NCI-H187 (cell line): ENCODE measurements at regions not wholly inside any gene's neighbourhood (a gene's known extent, or its start where the extent isn't known, plus 50 kb on each side); places are given as distances from the start of the nearest gene placed in this dataset.

Experiments used
- DNase-seq, 2 experiments: peaks; one replicate each; lab custom pipeline; 2025; lab: John Stamatoyannopoulos, UW

DNA sequence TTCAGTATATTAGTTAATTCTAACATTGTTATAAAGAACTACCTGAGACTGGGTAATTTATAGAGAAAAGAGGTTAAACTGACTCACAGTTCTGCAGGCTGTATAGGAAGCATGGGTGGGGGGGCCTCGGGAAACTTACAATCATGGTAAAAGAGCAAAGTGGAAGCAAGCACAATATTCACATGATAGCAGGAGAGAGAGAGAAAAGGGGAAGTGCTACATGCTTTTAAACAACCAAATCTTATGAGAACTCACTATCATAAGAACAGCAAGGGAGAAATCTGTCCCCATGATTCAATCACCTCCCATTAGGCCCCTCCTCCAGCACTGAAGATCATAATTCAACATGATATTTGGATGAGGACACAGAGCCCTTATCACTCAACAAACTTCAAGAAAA lies 324.9 kb downstream of the ZNF608 start:
- DNase-seq: no peak

DNA sequence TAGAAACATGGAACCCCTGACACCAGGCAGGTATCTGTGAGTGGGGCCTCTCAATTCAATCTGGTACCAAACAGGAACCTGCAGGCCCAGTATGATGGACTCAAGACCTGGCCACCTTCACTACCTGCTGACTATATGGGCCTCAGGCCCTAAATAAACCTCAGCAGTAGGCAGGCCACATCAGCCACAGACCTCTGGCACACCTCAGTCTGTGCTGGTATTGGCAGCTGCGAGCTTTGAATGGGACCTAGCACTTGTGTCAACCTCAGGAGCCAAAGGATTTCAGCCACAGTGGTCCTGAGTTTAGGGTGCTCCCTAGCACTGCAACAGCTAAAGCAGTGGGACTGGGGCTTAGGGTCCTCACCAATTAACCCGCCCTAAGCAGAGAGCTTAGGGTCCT lies 325.5 kb downstream of the ZNF608 start:
- DNase-seq: no peak

DNA sequence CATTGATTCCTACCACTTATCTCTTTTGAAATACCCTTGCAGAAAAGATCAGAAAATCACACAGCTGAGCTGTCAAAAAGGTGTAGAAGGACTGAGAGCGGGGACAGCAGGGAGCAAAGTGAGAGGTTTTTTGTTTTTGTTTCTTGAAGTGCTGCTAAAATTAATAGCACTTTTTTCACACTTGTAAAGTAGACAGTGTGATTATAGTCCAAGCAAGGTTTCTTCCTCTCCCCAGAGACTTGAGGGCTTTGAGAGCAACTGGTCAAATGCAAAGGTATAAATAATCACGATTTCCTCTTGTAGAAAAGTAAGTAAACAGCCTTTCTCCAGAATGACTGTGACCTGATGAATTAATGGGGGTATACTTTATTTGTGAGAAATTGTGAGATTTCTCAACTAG lies 326.9 kb downstream of the ZNF608 start:
- no peak for DNase-seq

DNA sequence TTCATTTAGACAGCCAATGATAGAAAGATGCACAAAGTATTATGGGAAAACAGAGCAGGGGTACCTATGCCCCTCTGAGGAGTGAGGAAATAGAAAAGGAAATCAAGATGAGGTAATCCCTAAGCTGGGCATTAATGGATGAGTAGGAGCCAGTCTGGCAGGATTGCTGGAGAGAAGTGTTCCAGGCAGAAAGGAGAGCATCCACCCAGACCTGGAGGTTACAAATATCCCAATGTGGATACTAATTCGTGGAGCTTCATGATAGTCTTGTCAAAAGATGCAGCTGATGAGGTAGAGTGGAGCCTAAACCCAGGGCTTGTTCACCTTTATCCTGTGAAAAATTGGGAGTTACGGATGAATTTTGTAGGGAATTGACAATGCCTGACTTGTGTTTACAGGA lies 328.0 kb downstream of the ZNF608 start:
- DNase-seq: no peak

DNA sequence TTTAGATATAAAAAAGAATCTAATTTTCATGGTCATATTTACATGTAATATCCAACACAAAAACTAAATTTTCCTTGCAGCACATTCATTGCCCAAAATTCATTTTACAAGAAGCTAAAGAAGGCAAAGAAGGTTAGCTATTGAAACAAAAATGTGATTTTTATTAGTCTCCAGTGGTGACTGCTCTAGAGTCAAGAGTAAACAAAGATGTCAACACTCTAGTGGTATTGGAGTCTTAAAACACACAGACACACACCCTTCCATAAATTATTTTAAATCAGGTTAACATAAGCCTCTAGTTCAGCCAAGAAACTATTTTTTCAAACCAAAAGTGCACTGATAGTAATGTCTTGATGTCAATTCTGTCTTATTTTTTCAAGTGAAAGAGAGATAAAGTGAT lies 329.2 kb downstream of the ZNF608 start:
- no peak for DNase-seq

DNA sequence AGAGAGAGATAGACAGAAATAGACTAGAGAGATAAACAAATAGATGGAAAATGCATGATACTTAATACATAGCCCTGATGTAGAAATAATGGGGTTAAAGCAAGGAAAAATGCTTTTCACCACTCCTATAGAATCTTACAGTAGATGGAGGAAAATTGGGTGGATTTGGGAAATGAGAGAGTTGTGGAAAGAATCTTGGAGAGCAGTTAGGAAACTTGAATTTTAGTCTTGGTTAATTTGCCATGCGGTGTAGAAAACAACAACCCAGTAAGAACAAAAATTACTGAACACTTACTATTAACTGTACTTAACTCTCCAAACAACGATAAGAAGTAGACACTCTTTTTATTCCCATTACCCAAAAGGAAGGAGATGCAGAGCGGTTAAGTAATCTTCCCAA lies 329.8 kb downstream of the ZNF608 start:
- no peak for DNase-seq

DNA sequence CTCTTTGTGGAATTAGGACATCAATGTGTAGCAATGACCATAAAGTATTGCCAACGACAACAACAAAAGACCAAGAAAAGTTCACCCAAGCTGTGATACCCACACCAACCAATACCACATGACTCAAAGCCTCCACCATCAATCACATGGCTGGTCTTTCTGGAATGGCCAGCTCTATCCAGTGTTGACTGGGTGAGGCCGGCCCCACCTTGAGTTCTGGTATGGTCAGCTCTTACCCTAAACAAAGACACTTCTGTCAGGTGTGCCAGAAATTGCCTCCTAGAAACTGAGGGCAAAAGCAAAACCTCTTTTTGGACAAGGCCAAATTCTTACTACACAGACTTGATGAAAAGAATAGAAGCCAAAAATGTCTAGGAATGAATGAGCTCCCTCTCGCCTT lies 331.5 kb downstream of the ZNF608 start:
- no peak for DNase-seq

DNA sequence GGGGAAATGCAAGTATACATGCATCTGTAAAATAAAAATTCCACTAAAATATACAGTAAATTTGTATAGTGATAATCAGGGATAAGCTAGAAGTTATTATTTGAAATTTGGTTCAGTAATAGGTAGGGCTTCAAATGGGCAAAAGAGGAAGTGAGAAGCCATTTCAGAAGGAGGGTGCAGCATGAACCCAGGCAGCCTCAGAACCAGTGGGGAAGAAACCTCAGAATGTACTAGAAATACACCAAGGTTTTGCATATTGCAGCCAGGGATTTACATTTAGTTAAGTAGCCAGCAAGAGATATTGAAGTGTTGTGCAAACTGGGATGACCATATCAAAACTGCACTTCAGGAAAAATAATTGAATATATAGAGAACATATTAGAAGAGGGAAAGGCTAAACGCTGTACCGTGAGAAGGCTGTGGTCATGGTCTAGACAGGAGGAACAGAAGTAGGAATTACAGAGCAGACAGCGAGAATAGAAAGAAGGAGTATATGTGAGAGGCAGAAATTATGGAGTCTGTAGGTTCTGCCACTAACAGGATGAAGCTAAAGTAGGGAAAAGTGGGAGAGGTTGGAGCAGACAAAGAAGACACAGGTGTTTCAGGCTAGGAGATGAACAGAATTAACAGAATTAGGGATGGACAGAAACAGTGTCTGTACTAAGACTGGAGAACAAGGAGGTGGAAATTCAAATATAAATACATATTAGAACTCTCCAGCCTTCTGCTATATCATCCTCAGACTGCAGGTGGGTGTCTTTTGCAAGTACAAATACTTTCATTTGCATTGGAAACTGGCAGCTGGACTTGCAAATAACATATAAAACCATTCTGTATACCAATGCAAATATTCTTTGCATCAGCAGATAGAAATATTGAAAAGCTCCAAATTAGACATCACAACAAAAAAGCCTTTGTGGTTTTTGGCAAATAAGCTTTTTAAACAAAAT lies 335.6 kb downstream of the ZNF608 start:
- DNase-seq: no peak

DNA sequence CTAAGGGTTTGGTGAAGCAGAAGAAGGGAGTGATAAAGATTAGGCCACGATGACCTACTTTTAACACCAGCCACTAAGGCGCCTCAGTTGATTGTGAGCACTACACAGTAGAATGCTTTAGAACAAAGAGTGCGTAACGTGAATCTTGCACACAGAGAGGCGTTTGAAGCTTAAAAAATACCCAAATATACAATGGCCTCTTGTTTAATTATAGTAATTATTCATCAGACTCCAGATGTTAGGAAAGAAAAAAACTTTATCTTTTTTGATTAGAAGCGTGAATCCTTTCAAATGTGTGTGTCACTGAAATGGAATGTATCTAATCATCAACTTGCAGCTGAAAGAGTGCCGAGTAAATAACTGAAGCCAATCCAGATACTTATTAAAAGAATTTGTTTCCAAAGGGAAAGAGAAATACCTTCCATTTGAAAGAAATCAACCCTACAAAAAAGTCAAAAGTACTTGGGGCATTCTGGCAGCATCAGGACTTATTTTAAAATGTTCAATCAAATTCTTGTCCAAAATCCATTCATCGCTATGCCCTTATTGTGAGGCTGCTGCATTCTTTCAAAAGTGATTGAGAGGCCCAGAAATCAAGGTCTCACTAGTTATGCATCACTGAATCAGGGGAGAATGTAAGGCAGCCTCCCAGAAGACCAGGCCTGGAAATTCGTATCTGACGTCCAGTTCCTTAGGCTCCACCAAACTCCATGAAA lies 337.5 kb downstream of the ZNF608 start:
- DNase-seq: no peak

DNA sequence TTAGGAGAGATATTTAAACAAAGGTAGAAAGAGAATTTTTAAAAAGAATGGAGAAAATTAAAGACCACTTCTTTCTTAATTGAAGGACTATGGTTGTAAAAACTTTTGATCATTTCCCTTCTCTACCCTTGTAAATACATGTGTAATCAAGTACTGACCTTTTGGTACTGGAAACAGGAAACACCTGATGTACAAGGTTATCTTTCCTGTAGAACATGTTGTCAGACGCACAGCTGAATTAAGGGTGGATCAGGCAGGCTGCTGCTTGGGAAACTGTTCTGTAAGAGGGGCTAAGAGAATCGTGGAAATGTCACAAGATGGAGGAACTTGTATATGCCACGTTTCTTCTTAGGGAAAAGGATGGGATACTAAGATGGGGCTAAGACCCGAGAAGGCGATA lies 341.6 kb downstream of the ZNF608 start:
- no peak for DNase-seq

DNA sequence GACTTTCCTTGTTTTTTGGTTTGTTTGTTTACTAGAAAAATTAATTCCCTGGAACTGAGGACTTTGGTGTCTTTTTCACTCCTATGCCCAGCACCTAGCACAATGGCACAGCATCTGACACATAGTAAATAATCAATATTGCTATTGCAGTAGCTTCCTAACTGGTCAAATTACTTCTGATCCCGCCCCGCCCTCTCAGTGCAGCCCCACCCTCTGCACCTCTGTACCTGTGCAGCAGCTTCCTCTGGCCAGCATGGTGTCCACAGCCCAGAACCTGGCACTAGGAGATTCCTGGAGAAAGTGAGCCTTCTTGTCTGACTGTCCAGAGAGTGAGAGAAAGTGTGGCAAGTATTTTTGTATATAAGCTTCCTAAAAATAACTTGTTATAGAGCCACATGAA lies 343.2 kb downstream of the ZNF608 start:
- no peak for DNase-seq

DNA sequence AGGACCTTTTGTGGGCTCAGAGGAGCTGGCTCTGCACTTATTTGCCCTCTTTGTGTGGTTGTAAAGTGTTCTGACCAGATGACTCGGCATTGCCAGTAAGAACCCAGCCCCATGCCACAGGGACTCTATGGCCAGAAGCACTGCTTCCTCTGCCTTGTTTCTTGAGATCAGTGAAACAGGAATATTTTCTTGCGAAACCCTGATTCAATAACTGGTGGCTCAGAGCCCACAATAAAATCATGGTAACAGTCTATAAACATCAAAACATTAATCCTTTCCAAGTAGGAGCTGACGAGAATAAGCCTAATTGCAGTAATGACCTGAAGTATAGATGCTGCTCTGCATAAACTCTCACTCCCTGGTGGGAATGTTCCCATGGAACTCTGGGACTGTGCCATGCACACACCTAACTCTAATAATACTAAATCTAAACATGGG lies 344.3 kb downstream of the ZNF608 start:
- DNase-seq: no peak

DNA sequence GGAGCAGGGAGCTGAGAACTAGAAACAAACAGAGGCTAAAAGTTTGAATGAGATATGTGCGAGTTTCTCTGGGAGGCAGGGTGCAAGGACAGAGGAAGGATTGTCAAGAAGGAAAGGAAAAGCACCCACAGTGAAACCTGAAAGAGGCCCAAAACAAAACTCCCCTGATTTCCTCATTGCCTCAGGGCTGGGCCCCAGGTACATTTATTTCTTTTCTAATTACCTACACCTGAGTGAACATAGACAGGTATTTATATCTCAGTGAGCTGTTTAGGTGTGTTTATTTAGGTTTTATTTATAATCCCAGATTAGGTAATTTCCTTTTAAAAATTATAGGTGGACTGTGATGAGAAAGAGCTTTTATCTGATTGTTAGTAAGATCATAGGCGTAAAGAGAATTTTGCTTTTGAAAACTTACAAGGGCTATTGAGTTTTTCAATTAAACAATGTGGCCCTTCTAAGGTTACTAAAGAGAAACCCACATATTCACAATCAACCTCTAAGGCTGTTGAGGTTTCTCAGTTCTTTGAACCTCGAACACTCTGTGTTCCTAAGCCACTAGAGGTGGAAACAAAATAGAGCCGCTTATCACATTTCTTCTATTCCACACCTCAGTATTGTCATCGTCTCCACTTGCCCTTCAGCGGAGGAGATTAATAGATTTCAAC lies 344.8 kb downstream of the ZNF608 start:
- DNase-seq: peak; percentile 10 to 27

DNA sequence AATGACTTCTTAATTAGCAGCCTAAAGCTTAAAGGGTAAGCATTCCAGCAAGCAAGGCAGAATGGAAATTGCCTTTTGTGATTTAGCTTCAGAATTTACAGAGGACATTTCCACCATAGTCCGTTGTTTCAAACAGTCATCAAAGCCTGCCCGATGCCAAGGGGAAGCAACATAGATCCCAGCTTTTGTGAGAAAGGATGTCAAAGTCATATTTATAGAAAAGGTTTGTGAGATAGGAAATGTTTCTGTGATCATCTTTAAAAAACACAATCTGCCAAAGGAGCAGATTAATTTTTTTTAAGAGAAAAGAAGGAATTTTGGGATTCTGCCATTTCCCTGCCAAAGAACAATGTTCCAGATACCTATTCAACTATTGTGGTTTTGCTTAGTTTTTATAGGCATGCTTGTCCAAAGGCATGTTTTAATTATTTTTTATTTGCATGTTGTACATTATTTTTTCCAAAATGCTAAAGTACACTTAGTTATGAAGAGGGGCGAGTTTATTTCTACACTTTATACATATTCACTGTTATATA lies 346.9 kb downstream of the ZNF608 start:
- DNase-seq: no peak

DNA sequence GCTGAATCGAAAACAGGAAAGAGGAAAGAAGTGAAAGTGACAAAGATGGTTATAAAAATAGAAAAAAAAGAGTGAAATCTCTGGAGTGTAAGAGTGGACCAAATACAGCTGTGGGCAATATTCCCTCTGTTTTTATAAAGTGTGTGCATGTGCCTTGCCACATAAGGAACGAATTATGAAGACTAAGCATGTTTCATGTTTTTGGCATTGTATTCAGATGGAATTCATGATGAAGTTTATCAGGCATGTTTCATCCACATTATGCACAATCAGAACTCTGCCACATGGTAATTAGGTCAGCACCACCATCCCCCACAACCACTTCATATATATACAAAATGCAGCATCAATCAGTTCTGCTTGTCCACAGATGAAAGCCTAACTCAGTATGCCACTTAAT lies 348.0 kb downstream of the ZNF608 start:
- no peak for DNase-seq

DNA sequence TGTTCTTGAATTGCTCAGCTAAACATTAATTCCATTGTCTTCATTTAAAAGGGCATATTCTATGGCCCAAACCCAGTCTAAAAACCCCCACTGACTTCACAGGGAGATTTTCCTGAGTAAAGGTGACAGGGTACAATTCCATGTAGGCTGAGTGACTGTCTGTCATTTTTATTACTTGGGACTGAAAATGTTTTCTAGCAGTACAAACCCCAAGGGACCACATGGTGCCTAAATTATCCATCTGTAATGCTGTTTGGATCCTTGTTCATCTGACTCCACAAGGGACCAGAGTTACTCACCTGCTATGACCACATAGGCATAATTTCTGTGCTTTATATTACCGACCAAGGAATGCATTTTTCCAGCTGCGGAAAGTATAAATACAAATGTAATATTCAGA lies 349.1 kb downstream of the ZNF608 start:
- no peak for DNase-seq

DNA sequence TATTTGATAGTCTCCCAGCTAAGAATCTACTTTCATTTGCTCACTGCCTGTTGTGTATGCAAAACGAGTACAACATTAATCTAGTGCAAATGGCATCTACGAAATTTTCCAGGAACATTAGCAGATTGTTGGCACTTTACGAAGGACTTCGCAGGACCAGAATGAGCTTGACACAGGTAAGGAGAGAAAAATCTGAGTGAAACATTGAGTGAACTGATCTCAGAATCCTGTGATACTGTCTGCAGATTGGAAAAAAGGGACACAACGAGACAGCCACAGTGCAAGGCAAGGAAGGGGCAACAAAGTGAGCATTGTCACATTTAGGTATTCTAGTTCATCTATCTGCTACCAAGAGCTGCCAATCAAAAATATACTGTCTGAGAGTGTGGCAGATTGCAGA lies 350.5 kb downstream of the ZNF608 start:
- DNase-seq: no peak

DNA sequence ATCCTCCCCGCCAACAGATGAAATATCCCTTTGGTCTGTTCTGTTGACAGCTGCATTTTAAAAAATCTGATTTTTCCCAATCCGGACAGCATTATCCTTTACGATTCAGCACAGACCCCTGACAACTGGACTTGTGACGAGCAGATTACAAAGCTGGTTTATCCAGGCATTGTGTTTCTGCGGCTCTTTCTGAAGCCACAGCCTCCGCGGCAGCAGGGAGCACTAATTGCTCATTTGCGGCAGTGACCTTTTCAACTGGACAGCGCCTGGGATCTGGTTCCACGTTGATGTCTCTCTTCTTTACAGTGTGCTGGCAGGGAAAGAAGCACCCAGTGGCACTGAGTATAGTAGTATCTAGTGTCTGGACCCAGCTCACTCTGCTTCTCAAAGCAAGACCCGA lies 351.2 kb downstream of the ZNF608 start:
- no peak for DNase-seq

DNA sequence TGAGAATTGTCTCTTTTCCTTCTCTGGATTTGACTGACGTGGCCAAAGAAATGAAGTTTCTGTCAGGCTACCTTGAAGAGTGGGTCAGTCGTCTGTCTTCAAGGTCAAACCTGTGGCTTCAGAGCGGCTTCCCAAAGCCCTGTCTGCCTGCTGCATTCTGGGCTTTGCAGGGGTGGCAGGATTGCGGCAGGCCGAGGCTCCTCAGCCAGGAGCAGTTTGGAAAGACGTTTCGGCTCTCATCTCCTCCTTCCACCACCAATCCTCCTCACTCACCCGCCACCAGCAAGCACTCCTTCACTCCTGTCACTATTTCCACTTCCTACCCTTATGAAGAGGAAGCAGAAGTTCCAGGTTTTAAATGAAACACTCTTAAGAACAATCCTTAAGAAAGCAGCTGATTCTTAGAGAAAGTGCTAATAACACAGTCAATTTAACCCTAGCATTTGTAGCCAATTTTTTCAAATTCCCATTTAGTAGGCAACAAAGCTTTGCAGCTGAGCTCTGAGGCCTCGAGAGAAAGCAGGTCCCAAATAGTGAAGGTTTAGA lies 351.7 kb downstream of the ZNF608 start:
- DNase-seq: no peak

DNA sequence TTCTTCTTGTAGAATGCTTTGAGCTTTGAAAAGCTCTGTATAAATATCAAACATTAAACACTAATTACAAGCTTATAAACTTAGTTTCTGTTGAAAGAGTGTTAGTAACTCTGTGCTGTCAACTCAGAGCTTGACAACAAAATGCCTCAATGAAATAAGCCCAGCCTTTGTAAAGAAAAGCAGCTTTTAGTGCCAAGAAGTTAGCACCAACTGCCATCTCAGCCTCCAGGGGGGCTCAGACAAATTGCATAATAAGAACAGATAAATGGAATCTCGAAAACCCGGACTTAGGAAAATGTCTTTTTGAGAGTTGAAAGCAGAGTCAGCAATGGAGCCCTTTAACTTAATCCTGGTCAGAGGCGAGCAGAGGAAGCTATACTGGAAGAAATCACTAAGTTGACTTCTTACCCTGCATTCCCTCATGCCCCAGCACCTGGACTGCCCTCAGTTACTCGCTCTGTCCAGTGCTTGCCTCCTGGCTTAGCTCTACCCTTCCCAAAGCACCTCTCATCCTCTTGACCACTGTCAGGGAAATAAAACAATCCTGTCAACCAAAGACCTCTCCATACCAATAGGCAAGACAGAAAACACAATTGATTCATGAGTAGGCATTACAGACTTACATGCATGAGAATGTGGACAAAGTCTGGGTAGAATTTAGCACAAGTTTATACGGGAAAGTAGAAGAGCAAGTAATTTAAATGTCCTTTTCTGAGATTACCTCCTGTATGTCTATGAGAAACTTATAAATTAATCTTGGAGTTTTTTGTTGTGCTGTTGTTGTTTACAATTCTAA lies 352.7 kb downstream of the ZNF608 start:
- no peak for DNase-seq

DNA sequence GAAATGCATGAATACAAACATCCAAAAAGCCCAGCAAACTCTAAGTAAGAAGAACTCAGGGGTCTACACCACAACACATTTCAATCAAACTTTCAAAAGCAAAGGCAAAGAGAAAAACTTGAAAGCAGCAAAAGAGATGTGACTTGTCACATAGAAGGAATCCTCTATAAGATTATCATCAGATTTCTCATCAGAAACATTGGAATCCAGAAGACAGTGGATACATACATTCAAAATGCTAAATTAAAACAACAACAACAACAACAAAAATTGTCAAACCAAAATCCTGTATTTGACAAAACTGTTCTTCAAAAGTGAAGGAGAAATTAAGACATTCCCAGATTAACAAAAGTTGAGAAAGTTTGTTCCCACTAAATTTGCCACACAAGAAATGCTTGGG lies 362.7 kb downstream of the ZNF608 start:
- no peak for DNase-seq
